ENCODE measurements at regions not wholly inside any gene's neighbourhood (a gene's known extent, or its start where the extent isn't known, plus 50 kb on each side); places are given as distances from the start of the nearest gene placed in this dataset.

- H3K27ac Mint-ChIP-seq, result no peak overlapping the region
- H3K4me1 Mint-ChIP-seq (ENCODE audit: low read depth), result no peaks in the 10 kb centered on the region
- H3K27me3 Mint-ChIP-seq (ENCODE audit: low read depth), result no peaks in the 10 kb centered on the region
- no peaks in the 10 kb centered on the region for H3K9me3 Mint-ChIP-seq
- no peaks in the 10 kb centered on the region for H3K36me3 Mint-ChIP-seq (ENCODE audit: low read depth)
- DNase-seq (ENCODE audit: low spot score), result no peak
- no peak overlapping the region for H3K4me3 Mint-ChIP-seq (ENCODE audit: low read depth)
- intact Hi-C loops (cut with micrococcal nuclease), result no loop called here
These were observed 544.3 kb downstream of the TCERG1L start for GRCh38 chr10:130767116-130767730.

DNA sequence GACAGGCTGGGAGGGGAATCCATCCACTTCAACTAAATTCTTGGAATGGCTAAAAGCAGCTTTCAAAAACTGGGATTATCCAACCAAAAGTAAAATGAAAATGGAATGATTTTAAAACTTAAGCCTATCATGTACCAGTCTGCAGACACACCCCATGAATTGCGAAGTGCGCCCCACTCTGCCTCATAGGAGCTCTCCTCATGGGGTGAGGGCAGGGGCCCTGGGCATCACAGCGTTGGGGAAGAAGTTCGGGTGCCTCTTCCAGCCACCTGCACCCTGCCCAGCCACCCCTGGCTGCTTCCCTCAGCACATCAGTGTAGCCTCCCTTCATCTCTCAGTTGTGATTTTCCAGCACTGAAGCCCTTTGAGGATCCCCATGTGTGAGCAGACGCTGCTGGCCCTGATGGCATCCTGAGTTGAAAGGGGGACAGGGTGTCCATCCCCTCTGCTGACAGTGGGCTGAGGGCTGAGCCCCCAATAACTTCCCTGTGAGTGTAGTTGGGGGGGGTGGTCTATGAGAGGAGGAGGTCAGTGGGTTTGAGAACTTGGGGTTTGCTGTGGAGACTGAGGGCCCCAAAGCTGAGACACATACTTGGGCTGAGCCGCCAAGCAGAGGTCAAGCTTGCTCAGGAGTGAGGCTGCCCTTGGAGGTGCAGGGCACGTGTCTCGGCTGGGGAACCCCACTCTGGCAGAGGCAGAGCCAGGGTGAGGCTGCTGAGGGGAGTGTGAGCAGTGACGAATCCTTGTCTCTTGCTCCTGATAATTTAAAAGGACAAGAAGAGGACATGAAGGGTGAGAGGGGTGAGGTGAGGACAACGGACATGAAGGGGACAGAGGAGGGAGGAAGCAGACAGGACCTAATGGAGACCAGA is 542.1 kb downstream of the TCERG1L start:
- H3K36me3 Mint-ChIP-seq (ENCODE audit: low read depth), result no peaks in the 10 kb centered on the region
- intact Hi-C loops (cut with micrococcal nuclease), result no loop called here
- H3K27me3 Mint-ChIP-seq (ENCODE audit: low read depth), result no peaks in the 10 kb centered on the region
- H3K4me1 Mint-ChIP-seq (ENCODE audit: low read depth), result no peaks in the 10 kb centered on the region
- H3K27ac Mint-ChIP-seq, result no peak overlapping the region
- no peak for DNase-seq (ENCODE audit: low spot score)
- no peaks in the 10 kb centered on the region for H3K9me3 Mint-ChIP-seq
- H3K4me3 Mint-ChIP-seq (ENCODE audit: low read depth), result no peak overlapping the region

GRCh38 chr10:130770018-130770630 is 541.4 kb downstream of the TCERG1L start:
- Mint-ChIP-seq H3K36me3 (ENCODE audit: low read depth) (no peaks in the 10 kb centered on the region), H3K4me3 (ENCODE audit: low read depth) (no peak overlapping the region), H3K4me1 (ENCODE audit: low read depth) (no peaks in the 10 kb centered on the region), H3K27me3 (ENCODE audit: low read depth) (no peaks in the 10 kb centered on the region), H3K27ac (no peak overlapping the region), H3K9me3 (no peaks in the 10 kb centered on the region)
- intact Hi-C loops (cut with micrococcal nuclease), result no loop called here
- no peak for DNase-seq (ENCODE audit: low spot score)

- no peaks in the 10 kb centered on the region for H3K27me3 Mint-ChIP-seq (ENCODE audit: low read depth)
- no peak overlapping the region for H3K27ac Mint-ChIP-seq
- no peaks in the 10 kb centered on the region for H3K36me3 Mint-ChIP-seq (ENCODE audit: low read depth)
- no peak overlapping the region for H3K4me3 Mint-ChIP-seq (ENCODE audit: low read depth)
- intact Hi-C loops (cut with micrococcal nuclease), result no loop called here
- no peaks in the 10 kb centered on the region for H3K4me1 Mint-ChIP-seq (ENCODE audit: low read depth)
- no peaks in the 10 kb centered on the region for H3K9me3 Mint-ChIP-seq
- no peak for DNase-seq (ENCODE audit: low spot score)
These were observed 540.0 kb downstream of the TCERG1L start for GRCh38 chr10:130771491-130771946.

DNA sequence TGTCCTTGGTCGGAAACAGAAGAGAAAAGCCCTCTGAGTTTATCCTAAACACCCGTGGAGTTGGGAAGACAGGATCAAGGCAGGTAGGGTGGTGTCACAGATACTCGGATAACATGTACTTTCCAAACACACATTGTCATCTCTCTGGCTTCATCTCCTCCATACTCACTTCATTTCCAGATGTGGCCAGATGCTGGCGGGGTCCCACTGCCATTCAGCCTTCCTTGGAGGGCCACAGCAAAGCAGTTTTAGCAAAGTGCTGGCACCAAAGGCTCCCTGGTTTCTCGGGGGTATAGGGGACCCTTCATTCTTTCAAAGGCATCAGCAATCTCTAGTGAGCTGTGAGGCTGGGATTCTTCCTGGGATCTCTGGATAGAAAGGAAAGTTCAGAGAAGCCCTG is 539.5 kb downstream of the TCERG1L start:
- DNase-seq (ENCODE audit: low spot score), result no peak

GRCh38 chr10:130772676-130773075 is 538.8 kb downstream of the TCERG1L start:
- H3K27ac Mint-ChIP-seq, result no peak overlapping the region

More for the DNA sequence above, 539.5 kb downstream of the TCERG1L start:
- H3K27ac Mint-ChIP-seq, result no peak overlapping the region
- no peaks in the 10 kb centered on the region for H3K9me3 Mint-ChIP-seq
- no peak overlapping the region for H3K4me3 Mint-ChIP-seq (ENCODE audit: low read depth)
- intact Hi-C loops (cut with micrococcal nuclease), result no loop called here
- no peaks in the 10 kb centered on the region for H3K4me1 Mint-ChIP-seq (ENCODE audit: low read depth)
- no peaks in the 10 kb centered on the region for H3K27me3 Mint-ChIP-seq (ENCODE audit: low read depth)
- H3K36me3 Mint-ChIP-seq (ENCODE audit: low read depth), result no peaks in the 10 kb centered on the region

DNA sequence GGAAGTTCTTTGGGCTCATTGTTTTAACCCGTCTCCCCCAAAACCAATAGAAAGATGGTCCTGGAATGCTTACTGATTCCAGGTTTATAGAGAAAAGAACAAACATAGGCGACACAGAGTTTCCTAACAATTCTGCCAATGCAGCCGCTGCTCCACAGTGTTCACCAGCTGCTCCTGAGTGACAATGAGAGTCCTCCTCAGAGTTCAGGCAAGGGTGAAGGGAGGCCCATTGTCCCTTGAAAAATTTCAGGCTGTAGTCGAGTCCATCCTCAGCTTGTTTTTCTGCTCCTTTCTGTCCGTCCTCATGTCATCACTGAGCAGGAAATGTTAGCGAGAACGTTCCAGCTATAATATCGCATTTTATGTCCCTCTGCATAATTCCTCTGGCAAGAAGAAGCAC is 537.6 kb downstream of the TCERG1L start:
- intact Hi-C loops (cut with micrococcal nuclease), result no loop called here
- Mint-ChIP-seq H3K27ac (no peak overlapping the region), H3K27me3 (ENCODE audit: low read depth) (no peaks in the 10 kb centered on the region), H3K36me3 (ENCODE audit: low read depth) (no peaks in the 10 kb centered on the region), H3K4me3 (ENCODE audit: low read depth) (no peak overlapping the region), H3K4me1 (ENCODE audit: low read depth) (no peaks in the 10 kb centered on the region), H3K9me3 (no peaks in the 10 kb centered on the region)
- no peak for DNase-seq (ENCODE audit: low spot score)

More at GRCh38 chr10:130772676-130773075, 538.8 kb downstream of the TCERG1L start:
- DNase-seq (ENCODE audit: low spot score), result no peak
- Mint-ChIP-seq H3K27me3 (ENCODE audit: low read depth) (no peaks in the 10 kb centered on the region), H3K36me3 (ENCODE audit: low read depth) (no peaks in the 10 kb centered on the region), H3K9me3 (no peaks in the 10 kb centered on the region), H3K4me1 (ENCODE audit: low read depth) (no peaks in the 10 kb centered on the region), H3K4me3 (ENCODE audit: low read depth) (no peak overlapping the region)
- intact Hi-C loops (cut with micrococcal nuclease), result no loop called here

DNA sequence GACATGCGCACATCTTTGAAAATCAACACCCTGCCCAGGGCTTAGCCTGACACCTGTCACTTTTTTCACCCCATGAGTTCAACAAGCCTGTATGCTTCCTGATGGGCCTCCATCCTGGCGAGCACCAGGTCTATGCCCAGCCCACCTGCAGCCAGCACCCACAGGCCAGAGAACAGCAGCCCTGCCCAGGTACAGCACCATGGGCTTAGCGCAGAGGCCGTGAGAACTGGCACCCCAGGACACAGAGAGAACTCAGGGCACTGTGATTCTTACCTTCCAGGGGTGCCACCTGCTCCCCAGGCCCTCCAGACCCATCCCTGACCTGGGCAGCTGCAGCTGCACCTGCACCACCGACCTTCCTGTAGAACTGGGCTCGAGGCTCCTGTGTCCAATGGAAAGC is 536.6 kb downstream of the TCERG1L start:
- no peak for DNase-seq (ENCODE audit: low spot score)
- H3K9me3 Mint-ChIP-seq, result no peaks in the 10 kb centered on the region
- no peak overlapping the region for H3K4me3 Mint-ChIP-seq (ENCODE audit: low read depth)
- H3K36me3 Mint-ChIP-seq (ENCODE audit: low read depth), result no peaks in the 10 kb centered on the region
- intact Hi-C loops (cut with micrococcal nuclease), result no loop called here
- no peaks in the 10 kb centered on the region for H3K27me3 Mint-ChIP-seq (ENCODE audit: low read depth)
- H3K4me1 Mint-ChIP-seq (ENCODE audit: low read depth), result no peaks in the 10 kb centered on the region
- H3K27ac Mint-ChIP-seq, result no peak overlapping the region

GRCh38 chr10:130775311-130775710 is 536.2 kb downstream of the TCERG1L start:
- intact Hi-C loops (cut with micrococcal nuclease), result no loop called here
- Mint-ChIP-seq H3K36me3 (ENCODE audit: low read depth) (no peaks in the 10 kb centered on the region), H3K27ac (no peak overlapping the region), H3K4me1 (ENCODE audit: low read depth) (no peaks in the 10 kb centered on the region), H3K9me3 (no peaks in the 10 kb centered on the region), H3K4me3 (ENCODE audit: low read depth) (no peak overlapping the region), H3K27me3 (ENCODE audit: low read depth) (no peaks in the 10 kb centered on the region)
- no peak for DNase-seq (ENCODE audit: low spot score)

DNA sequence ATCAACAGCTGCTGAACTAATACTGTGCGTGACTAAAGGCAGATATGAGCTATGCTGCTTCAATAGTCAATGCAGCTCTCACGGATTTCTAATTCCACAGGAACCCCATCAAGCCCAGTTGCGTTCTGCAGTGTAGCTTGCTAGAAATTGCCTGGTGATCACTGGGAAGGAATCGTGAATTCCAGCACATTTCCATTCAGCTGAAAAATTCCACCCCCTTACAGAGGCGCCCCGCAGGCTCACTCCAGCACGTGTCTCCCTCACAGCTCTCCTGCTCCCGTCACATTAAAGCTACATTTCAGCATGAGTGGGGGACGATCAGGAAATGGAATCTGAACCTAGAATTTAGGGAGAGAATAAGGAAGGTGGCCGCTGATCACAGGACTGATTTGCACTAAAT is 534.8 kb downstream of the TCERG1L start:
- Mint-ChIP-seq H3K36me3 (ENCODE audit: low read depth) (no peaks in the 10 kb centered on the region), H3K27ac (no peak overlapping the region), H3K4me1 (ENCODE audit: low read depth) (no peaks in the 10 kb centered on the region), H3K9me3 (no peaks in the 10 kb centered on the region), H3K27me3 (ENCODE audit: low read depth) (no peaks in the 10 kb centered on the region), H3K4me3 (ENCODE audit: low read depth) (no peak overlapping the region)
- no peak for DNase-seq (ENCODE audit: low spot score)
- intact Hi-C loops (cut with micrococcal nuclease), result no loop called here

GRCh38 chr10:130777507-130778165 is 533.9 kb downstream of the TCERG1L start:
- no peak overlapping the region for H3K27ac Mint-ChIP-seq
- intact Hi-C loops (cut with micrococcal nuclease), result no loop called here
- DNase-seq (ENCODE audit: low spot score), result no peak
- H3K27me3 Mint-ChIP-seq (ENCODE audit: low read depth), result no peaks in the 10 kb centered on the region
- H3K4me3 Mint-ChIP-seq (ENCODE audit: low read depth), result no peak overlapping the region
- H3K36me3 Mint-ChIP-seq (ENCODE audit: low read depth), result no peaks in the 10 kb centered on the region
- no peaks in the 10 kb centered on the region for H3K4me1 Mint-ChIP-seq (ENCODE audit: low read depth)
- no peaks in the 10 kb centered on the region for H3K9me3 Mint-ChIP-seq

DNA sequence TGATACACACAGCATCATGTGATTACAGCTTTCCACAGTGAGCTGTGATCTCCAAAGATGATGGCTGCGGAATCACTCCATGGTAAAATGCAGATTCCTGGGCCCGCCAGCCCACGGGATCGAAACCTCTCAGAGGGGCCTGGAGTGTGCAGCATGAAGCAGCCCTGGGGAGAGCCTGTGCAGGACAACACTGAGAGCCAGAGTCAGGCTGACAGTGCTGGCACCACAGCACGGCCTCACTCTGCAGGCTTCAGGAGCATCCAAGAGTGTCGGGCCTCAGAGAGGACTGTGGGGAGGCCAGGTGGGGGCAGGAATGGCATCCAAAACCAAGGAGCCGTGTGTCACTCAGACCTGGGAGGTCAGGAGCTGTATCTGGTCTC is 533.4 kb downstream of the TCERG1L start:
- Mint-ChIP-seq H3K36me3 (ENCODE audit: low read depth) (no peaks in the 10 kb centered on the region), H3K27ac (no peak overlapping the region), H3K27me3 (ENCODE audit: low read depth) (no peaks in the 10 kb centered on the region), H3K9me3 (no peaks in the 10 kb centered on the region), H3K4me1 (ENCODE audit: low read depth) (no peaks in the 10 kb centered on the region), H3K4me3 (ENCODE audit: low read depth) (no peak overlapping the region)
- intact Hi-C loops (cut with micrococcal nuclease), result no loop called here
- DNase-seq (ENCODE audit: low spot score), result no peak

DNA sequence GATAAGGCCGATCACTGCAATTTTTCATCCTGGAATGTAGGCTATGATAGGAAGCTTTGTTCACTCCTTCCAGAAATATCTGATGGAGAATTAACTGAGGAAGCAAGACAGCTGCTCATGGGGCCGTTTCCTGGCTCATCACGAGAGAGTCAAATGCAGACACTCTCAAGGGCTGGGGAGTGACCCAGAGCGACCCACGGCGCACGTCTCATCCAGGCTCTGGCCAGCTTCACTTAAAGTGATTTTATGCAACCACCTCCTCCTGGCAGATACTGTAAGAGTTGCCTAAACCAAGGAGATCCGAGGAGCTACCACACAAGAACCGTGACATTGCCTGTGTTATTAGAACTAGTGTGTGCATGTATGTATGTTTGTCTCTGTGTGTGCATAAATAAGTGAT is 530.8 kb downstream of the TCERG1L start:
- Mint-ChIP-seq H3K4me3 (ENCODE audit: low read depth) (no peak overlapping the region), H3K27me3 (ENCODE audit: low read depth) (no peaks in the 10 kb centered on the region), H3K36me3 (ENCODE audit: low read depth) (no peaks in the 10 kb centered on the region), H3K9me3 (no peaks in the 10 kb centered on the region), H3K27ac (no peak overlapping the region), H3K4me1 (ENCODE audit: low read depth) (no peaks in the 10 kb centered on the region)
- intact Hi-C loops (cut with micrococcal nuclease), result no loop called here
- DNase-seq (ENCODE audit: low spot score), result no peak
